ENCODE measurements at regions not wholly inside any gene's neighbourhood (a gene's known extent, or its start where the extent isn't known, plus 50 kb on each side); places are given as distances from the start of the nearest gene placed in this dataset.

GRCh38 chr16:14371778-14372431 lies 258.2 kb downstream of the PARN start:
- no peak for TF ChIP-seq CTCF (conservative IDR thresholded peaks at IDR 0.05)
- Histone ChIP-seq H2BK20ac (ENCODE audit: low read depth, low read length, poor library complexity, severe bottlenecking) (no peak overlapping the region), H4K91ac (ENCODE audit: insufficient read length, low read depth, low read length) (no peak overlapping the region), H3K27ac (ENCODE audit: insufficient read length, low read depth, low read length) (no peak overlapping the region), H2BK15ac (ENCODE audit: low read depth, low read length) (no peak overlapping the region), H3K79me2 (ENCODE audit: insufficient read depth, low read length) (no peaks in the 10 kb centered on the region), H3K14ac (ENCODE audit: insufficient read depth, low read length) (no peak overlapping the region), H3K27me3 (ENCODE audit: insufficient read depth, low read length) (no peaks in the 10 kb centered on the region), H3K56ac (ENCODE audit: insufficient read length, low read depth, low read length) (no peak overlapping the region), H2AFZ (ENCODE audit: low read length) (no peak overlapping the region), H3K9me3 (ENCODE audit: control insufficient read depth, low read depth, low read length) (no peaks in the 10 kb centered on the region), H4K8ac (replicated peaks; ENCODE audit: insufficient read length, low read depth, low read length) (no peak overlapping the region), H2AK5ac (ENCODE audit: insufficient read length, low read length) (no peak overlapping the region), H2BK5ac (ENCODE audit: insufficient read length, low read length) (no peak overlapping the region), H3K23me2 (ENCODE audit: insufficient read length, low read depth, low read length, poor library complexity, severe bottlenecking) (no peaks in the 10 kb centered on the region), H4K20me1 (ENCODE audit: control insufficient read depth, insufficient read depth, insufficient read length) (no peaks in the 10 kb centered on the region), H2BK120ac (ENCODE audit: low read depth, low read length, poor library complexity, severe bottlenecking) (no peak overlapping the region), H2BK12ac (ENCODE audit: insufficient read length, low read depth, low read length) (no peak overlapping the region), H3K79me1 (ENCODE audit: insufficient read depth, low read depth, low read length, poor library complexity, severe bottlenecking) (no peaks in the 10 kb centered on the region), H3K4me1 (ENCODE audit: insufficient read depth, low read length) (no peaks in the 10 kb centered on the region), H3T11ph (ENCODE audit: low read length) (no peak overlapping the region), H3K4me2 (ENCODE audit: insufficient read depth, insufficient read length, low read length) (no peak overlapping the region), H3K9ac (ENCODE audit: extremely low read depth, insufficient read length, low read length) (no peak overlapping the region), H4K5ac (ENCODE audit: insufficient read length, low read depth, low read length) (no peak overlapping the region), H3K4ac (ENCODE audit: low read depth, low read length) (no peak overlapping the region), H3K23ac (ENCODE audit: insufficient read length, low read depth, low read length) (no peak overlapping the region), H3K18ac (ENCODE audit: insufficient read length, low read depth, low read length) (peak overlapping the region; percentile 34)
- Mint-ChIP-seq H3K27me3 (ENCODE audit: low read depth) (no peaks in the 10 kb centered on the region; the same call in none of the 2 replicates), H3K36me3 (ENCODE audit: insufficient read depth in 1 of 3, low read depth in 3 of 3) (no peaks in the 10 kb centered on the region), H3K4me3 (no peak overlapping the region), H3K27ac (no peak overlapping the region), H3K9me3 (no peaks in the 10 kb centered on the region), H3K4me1 (peaks cover 4 to 13% of the 10 kb centered on the region in 2 experiments; a peak in 2 of 4 replicates)
- WGBS (ENCODE audit: extremely low coverage, insufficient read length, low lambda C conversion rate), result no CpG with 5 or more reads among the region's 7 CpGs
- peak; percentile 51 for DNase-seq

Data from H9 (cell line).